ENCODE measurements at regions not wholly inside any gene's neighbourhood (a gene's known extent, or its start where the extent isn't known, plus 50 kb on each side); places are given as distances from the start of the nearest gene placed in this dataset.

DNA sequence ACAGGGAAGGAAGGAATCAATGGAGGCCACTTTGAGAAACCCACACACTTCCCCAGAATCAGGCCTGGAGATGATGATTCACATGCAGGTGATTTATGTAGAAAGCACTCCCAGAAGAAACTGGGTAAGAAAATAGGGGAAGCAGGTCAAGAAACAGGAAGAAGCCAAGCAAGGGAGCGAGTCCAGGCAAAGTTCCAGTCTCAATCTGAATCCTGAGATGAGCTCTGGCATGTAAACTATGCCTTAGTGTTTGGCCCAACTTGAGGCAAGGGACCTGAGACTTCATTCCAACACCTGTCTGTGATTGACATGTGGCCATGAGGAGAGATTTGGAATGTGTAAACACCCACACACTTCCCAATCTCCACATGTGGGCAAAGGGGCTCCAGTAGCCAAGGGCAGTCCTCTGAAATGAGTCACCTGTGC, 61.6 kb upstream of the CTNNB1 start:
- TF ChIP-seq, protein P1, sequence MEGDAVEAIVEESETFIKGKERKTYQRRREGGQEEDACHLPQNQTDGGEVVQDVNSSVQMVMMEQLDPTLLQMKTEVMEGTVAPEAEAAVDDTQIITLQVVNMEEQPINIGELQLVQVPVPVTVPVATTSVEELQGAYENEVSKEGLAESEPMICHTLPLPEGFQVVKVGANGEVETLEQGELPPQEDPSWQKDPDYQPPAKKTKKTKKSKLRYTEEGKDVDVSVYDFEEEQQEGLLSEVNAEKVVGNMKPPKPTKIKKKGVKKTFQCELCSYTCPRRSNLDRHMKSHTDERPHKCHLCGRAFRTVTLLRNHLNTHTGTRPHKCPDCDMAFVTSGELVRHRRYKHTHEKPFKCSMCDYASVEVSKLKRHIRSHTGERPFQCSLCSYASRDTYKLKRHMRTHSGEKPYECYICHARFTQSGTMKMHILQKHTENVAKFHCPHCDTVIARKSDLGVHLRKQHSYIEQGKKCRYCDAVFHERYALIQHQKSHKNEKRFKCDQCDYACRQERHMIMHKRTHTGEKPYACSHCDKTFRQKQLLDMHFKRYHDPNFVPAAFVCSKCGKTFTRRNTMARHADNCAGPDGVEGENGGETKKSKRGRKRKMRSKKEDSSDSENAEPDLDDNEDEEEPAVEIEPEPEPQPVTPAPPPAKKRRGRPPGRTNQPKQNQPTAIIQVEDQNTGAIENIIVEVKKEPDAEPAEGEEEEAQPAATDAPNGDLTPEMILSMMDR (IDR thresholded peaks at IDR 0.05): no peak
- TF ChIP-seq POLR2A (IDR thresholded peaks at IDR 0.05): no peak

Data from esophagus squamous epithelium (tissue), 4 donors.